GM23338 (cell line): ENCODE measurements at regions not wholly inside any gene's neighbourhood (a gene's known extent, or its start where the extent isn't known, plus 50 kb on each side); places are given as distances from the start of the nearest gene placed in this dataset.

Source experiments
- ATAC-seq: fragments of 200-7000 bp; cut with Tn5 transposase; 3 replicates; pipeline ENCODE4 v1.9.1; 2020
- DNase-seq: peaks from one replicate; pipeline ENCODE4 v3.0.0-alpha.2; 2015; ENCODE audit warnings: low spot score
- H2AFZ ChIP-seq: fragments of 200-600 bp; sonication (generic); 2 replicates; pipeline ENCODE4 v1.8.0; 2016; ENCODE audit warnings: antibody characterized with exemption, mild to moderate bottlenecking, moderate library complexity
- H3F3A ChIP-seq: fragments of 200-600 bp; sonication (generic); replicated peaks from 2 replicates; pipeline ENCODE4 v1.8.0; 2017; ENCODE audit warnings: antibody characterized with exemption, mixed run types, low read depth
- H3K27ac ChIP-seq: fragments of 200-600 bp; sonication (generic); 2 replicates; pipeline ENCODE4 v1.6.1; 2016; ENCODE audit warnings: low read depth
- H3K27me3 ChIP-seq: fragments of 200-600 bp; sonication (generic); 2 replicates; pipeline ENCODE4 v1.8.0; 2016; ENCODE audit warnings: mild to moderate bottlenecking, mixed run types, moderate library complexity; ENCODE audit not compliant: insufficient read depth
- H3K36me3 ChIP-seq: fragments of 200-600 bp; sonication (generic); 2 replicates; pipeline ENCODE4 v1.8.0; 2016; ENCODE audit warnings: mild to moderate bottlenecking; ENCODE audit not compliant: insufficient read depth
- H3K4me1 ChIP-seq: fragments of 200-600 bp; sonication (generic); 2 replicates; pipeline ENCODE4 v1.8.0; 2016; ENCODE audit warnings: mild to moderate bottlenecking, moderate library complexity; ENCODE audit not compliant: insufficient read depth
- H3K4me2 ChIP-seq: fragments of 200-600 bp; sonication (generic); 2 replicates; pipeline ENCODE4 v1.7.1; 2017; ENCODE audit warnings: mixed run types
- H3K4me3 ChIP-seq: fragments of 200-600 bp; sonication (generic); 2 replicates; pipeline ENCODE4 v1.6.1; 2016; ENCODE audit warnings: mixed run types
- H3K79me2 ChIP-seq: fragments of 200-600 bp; sonication (generic); replicated peaks from 2 replicates; pipeline ENCODE4 v1.8.0; 2017; ENCODE audit warnings: mild to moderate bottlenecking; ENCODE audit not compliant: insufficient read depth
- H3K9me2 ChIP-seq: fragments of 200-600 bp; sonication (generic); 2 replicates; pipeline ENCODE4 v1.8.0; 2017; ENCODE audit not compliant: insufficient read depth
- H4K20me1 ChIP-seq: fragments of 200-600 bp; sonication (generic); replicated peaks from 2 replicates; pipeline ENCODE4 v1.8.0; 2017; ENCODE audit warnings: mild to moderate bottlenecking; ENCODE audit not compliant: insufficient read depth
- H3K27ac Mint-ChIP-seq: 2 replicates; pipeline ENCODE4 v1.8.0; 2020; ENCODE audit warnings: inconsistent platforms, mild to moderate bottlenecking, moderate library complexity, mixed read lengths
- H3K27me3 Mint-ChIP-seq: 3 replicates; pipeline ENCODE4 v1.8.0; 2022; ENCODE audit warnings: low read depth, mild to moderate bottlenecking, moderate library complexity, mixed read lengths, inconsistent platforms; ENCODE audit not compliant: insufficient read depth, poor library complexity
- H3K36me3 Mint-ChIP-seq: 3 replicates; pipeline ENCODE4 v1.8.0; 2021; ENCODE audit warnings: low read depth, mild to moderate bottlenecking, inconsistent platforms, moderate library complexity, mixed read lengths
- H3K4me1 Mint-ChIP-seq: 3 replicates; pipeline ENCODE4 v1.8.0; 2020; ENCODE audit warnings: mild to moderate bottlenecking, inconsistent platforms, mixed read lengths
- H3K4me3 Mint-ChIP-seq: 3 replicates; pipeline ENCODE4 v1.8.0; 2021; ENCODE audit warnings: moderate library complexity, mild to moderate bottlenecking, inconsistent platforms, mixed read lengths
- H3K9me3 Mint-ChIP-seq: 3 replicates; pipeline ENCODE4 v1.8.0; 2020; ENCODE audit warnings: moderate library complexity, mild to moderate bottlenecking, inconsistent platforms, mixed read lengths
- EZH2 ChIP-seq: fragments of 200-600 bp; sonication (generic); IDR thresholded peaks from one replicate; pipeline ENCODE4 v1.8.0; 2017; ENCODE audit warnings: antibody characterized with exemption, mild to moderate bottlenecking, low read depth; ENCODE audit not compliant: unreplicated experiment
- EZH2phosphoT487 ChIP-seq: fragments of 200-600 bp; sonication (generic); IDR thresholded peaks from one replicate; pipeline ENCODE4 v1.8.1; 2018; ENCODE audit warnings: antibody characterized with exemption; ENCODE audit not compliant: unreplicated experiment
- NANOG ChIP-seq: IDR thresholded peaks from 2 replicates; pipeline ENCODE4 v1.6.1; 2016; ENCODE audit warnings: antibody characterized with exemption, borderline replicate concordance
- STAT1 ChIP-seq: IDR thresholded peaks from one replicate; pipeline ENCODE4 v1.6.1; 2016; ENCODE audit warnings: antibody characterized with exemption; ENCODE audit not compliant: unreplicated experiment
- ZNF114 ChIP-seq: fragments of 250-450 bp; sonication (Bioruptor Pico); IDR thresholded peaks from 2 replicates; pipeline ENCODE4 v1.5.0; 2020; ENCODE audit warnings: mild to moderate bottlenecking, moderate library complexity
- TF ChIP-seq, protein P1 (sequence below): fragments of 250-450 bp; sonication (Bioruptor Pico); IDR thresholded peaks from 2 replicates; pipeline ENCODE4 v1.5.0; 2020; ENCODE audit warnings: mild to moderate bottlenecking, moderate library complexity
- TF ChIP-seq, protein P2 (sequence below): IDR thresholded peaks from 2 replicates; pipeline ENCODE4 v1.6.1; 2016; ENCODE audit warnings: antibody characterized with exemption

DNA sequence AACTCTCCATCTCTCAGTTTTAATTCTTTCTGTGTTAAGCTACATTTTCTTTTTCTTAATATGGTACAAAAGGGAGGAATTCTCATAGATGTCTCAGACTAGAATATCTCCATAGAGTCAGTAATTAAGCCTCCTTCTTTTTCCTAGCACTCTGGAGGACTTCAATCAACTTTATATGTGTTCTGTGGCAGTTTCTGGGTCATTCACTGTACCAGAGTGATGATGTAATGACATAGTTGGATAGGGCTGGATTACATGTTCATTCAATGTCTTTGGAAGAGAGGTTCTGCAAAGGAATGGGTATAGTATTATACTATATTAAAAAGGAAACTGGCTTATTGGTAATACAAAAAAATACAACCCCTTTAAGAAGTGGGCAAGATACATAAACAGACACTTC is 318.3 kb upstream of the OPRM1 start (continued):
- TF ChIP-seq EZH2phosphoT487 (no peak), NANOG (no peak), ZNF114 (CRISPR knock-in tag) (no peak)
- TF ChIP-seq, protein P1, sequence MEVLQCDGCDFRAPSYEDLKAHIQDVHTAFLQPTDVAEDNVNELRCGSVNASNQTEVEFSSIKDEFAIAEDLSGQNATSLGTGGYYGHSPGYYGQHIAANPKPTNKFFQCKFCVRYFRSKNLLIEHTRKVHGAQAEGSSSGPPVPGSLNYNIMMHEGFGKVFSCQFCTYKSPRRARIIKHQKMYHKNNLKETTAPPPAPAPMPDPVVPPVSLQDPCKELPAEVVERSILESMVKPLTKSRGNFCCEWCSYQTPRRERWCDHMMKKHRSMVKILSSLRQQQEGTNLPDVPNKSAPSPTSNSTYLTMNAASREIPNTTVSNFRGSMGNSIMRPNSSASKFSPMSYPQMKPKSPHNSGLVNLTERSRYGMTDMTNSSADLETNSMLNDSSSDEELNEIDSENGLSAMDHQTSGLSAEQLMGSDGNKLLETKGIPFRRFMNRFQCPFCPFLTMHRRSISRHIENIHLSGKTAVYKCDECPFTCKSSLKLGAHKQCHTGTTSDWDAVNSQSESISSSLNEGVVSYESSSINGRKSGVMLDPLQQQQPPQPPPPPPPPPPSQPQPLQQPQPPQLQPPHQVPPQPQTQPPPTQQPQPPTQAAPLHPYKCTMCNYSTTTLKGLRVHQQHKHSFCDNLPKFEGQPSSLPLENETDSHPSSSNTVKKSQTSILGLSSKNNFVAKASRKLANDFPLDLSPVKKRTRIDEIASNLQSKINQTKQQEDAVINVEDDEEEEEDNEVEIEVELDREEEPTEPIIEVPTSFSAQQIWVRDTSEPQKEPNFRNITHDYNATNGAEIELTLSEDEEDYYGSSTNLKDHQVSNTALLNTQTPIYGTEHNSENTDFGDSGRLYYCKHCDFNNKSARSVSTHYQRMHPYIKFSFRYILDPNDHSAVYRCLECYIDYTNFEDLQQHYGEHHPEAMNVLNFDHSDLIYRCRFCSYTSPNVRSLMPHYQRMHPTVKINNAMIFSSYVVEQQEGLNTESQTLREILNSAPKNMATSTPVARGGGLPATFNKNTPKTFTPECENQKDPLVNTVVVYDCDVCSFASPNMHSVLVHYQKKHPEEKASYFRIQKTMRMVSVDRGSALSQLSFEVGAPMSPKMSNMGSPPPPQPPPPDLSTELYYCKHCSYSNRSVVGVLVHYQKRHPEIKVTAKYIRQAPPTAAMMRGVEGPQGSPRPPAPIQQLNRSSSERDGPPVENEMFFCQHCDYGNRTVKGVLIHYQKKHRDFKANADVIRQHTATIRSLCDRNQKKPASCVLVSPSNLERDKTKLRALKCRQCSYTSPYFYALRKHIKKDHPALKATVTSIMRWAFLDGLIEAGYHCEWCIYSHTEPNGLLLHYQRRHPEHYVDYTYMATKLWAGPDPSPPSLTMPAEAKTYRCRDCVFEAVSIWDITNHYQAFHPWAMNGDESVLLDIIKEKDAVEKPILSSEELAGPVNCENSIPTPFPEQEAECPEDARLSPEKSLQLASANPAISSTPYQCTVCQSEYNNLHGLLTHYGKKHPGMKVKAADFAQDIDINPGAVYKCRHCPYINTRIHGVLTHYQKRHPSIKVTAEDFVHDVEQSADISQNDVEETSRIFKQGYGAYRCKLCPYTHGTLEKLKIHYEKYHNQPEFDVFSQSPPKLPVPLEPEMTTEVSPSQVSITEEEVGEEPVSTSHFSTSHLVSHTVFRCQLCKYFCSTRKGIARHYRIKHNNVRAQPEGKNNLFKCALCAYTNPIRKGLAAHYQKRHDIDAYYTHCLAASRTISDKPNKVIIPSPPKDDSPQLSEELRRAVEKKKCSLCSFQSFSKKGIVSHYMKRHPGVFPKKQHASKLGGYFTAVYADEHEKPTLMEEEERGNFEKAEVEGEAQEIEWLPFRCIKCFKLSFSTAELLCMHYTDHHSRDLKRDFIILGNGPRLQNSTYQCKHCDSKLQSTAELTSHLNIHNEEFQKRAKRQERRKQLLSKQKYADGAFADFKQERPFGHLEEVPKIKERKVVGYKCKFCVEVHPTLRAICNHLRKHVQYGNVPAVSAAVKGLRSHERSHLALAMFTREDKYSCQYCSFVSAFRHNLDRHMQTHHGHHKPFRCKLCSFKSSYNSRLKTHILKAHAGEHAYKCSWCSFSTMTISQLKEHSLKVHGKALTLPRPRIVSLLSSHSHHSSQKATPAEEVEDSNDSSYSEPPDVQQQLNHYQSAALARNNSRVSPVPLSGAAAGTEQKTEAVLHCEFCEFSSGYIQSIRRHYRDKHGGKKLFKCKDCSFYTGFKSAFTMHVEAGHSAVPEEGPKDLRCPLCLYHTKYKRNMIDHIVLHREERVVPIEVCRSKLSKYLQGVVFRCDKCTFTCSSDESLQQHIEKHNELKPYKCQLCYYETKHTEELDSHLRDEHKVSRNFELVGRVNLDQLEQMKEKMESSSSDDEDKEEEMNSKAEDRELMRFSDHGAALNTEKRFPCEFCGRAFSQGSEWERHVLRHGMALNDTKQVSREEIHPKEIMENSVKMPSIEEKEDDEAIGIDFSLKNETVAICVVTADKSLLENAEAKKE (CRISPR knock-in tag): no peak

DNA sequence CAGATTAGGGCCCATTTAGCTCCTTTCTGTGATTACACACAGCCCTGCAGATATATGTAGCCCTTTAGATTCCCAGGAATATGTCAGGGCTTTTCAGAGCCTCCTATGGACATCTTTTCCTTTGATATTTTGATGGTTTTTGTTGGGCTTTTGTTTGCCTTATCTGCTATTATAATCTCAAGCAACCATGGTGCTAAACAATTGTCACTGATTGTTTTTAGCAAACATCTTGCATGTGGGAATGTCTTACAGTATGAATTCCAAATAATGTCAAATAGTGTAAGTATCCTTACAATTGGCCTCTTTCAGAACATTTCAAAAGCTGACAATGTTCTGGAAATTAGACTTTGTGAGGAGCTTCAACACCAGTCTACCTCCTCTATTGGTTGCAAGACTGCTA is 333.6 kb upstream of the OPRM1 start:
- H3K4me1 ChIP-seq: no peaks in the 10 kb centered on the region
- H4K20me1 ChIP-seq: no peaks in the 10 kb centered on the region
- H2AFZ ChIP-seq: no peak overlapping the region
- TF ChIP-seq, protein P2, sequence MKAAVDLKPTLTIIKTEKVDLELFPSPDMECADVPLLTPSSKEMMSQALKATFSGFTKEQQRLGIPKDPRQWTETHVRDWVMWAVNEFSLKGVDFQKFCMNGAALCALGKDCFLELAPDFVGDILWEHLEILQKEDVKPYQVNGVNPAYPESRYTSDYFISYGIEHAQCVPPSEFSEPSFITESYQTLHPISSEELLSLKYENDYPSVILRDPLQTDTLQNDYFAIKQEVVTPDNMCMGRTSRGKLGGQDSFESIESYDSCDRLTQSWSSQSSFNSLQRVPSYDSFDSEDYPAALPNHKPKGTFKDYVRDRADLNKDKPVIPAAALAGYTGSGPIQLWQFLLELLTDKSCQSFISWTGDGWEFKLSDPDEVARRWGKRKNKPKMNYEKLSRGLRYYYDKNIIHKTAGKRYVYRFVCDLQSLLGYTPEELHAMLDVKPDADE: no peak
- TF ChIP-seq EZH2 (no peak), STAT1 (no peak)
- TF ChIP-seq, protein P1 (CRISPR knock-in tag): no peak
- H3K27ac Mint-ChIP-seq: no peak overlapping the region
- no peaks in the 10 kb centered on the region for H3K27me3 Mint-ChIP-seq
- no peaks in the 10 kb centered on the region for H3K79me2 ChIP-seq
- no peaks in the 10 kb centered on the region for H3F3A ChIP-seq
- H3K4me2 ChIP-seq: no peak overlapping the region
- no peaks in the 10 kb centered on the region for H3K4me1 Mint-ChIP-seq
- peaks cover 12% of the 10 kb centered on the region; the same call in 2 of the 3 replicates for H3K9me3 Mint-ChIP-seq
- H3K4me3 Mint-ChIP-seq: no peak overlapping the region
- no peaks in the 10 kb centered on the region for H3K36me3 ChIP-seq
- ATAC-seq (no peak), DNase-seq (no peak)
- H3K9me2 ChIP-seq: no peaks in the 10 kb centered on the region
- H3K4me3 ChIP-seq: no peak overlapping the region
- no peak overlapping the region for H3K27ac ChIP-seq
- no peaks in the 10 kb centered on the region for H3K27me3 ChIP-seq
- H3K36me3 Mint-ChIP-seq: peaks cover 5% of the 10 kb centered on the region; the same call in 2 of the 3 replicates
